NCI-H2196 (cell line): ENCODE measurements at regions not wholly inside any gene's neighbourhood (a gene's known extent, or its start where the extent isn't known, plus 50 kb on each side); places are given as distances from the start of the nearest gene placed in this dataset.

Experiments used
- DNase-seq: peaks from one replicate; lab custom pipeline; 2025; ENCODE audit not compliant: unreplicated experiment; lab: John Stamatoyannopoulos, UW

- no peak for DNase-seq
These were observed 210.8 kb downstream of the HNMT start for GRCh38 chr2:138175066-138175465.

- no peak for DNase-seq
These were observed 212.7 kb downstream of the HNMT start for GRCh38 chr2:138176862-138177439.

GRCh38 chr2:138177693-138178092 lies 213.4 kb downstream of the HNMT start:
- peak; percentile 5 for DNase-seq

- no peak for DNase-seq
These were observed 216.6 kb downstream of the HNMT start for GRCh38 chr2:138180692-138181386.

- no peak for DNase-seq
These were observed 218.1 kb downstream of the HNMT start for GRCh38 chr2:138182250-138182936.

GRCh38 chr2:138182937-138183312 lies 218.7 kb downstream of the HNMT start:
- DNase-seq = no peak

- DNase-seq = no peak
These were observed 219.4 kb downstream of the HNMT start for GRCh38 chr2:138183705-138184104.

- DNase-seq = no peak
These were observed 220.2 kb downstream of the HNMT start for GRCh38 chr2:138184428-138184827.

- no peak for DNase-seq
These were observed 221.6 kb downstream of the HNMT start for GRCh38 chr2:138185827-138186226.

- no peak for DNase-seq
These were observed 222.9 kb downstream of the HNMT start for GRCh38 chr2:138187221-138187620.

GRCh38 chr2:138190999-138191398 lies 226.7 kb downstream of the HNMT start:
- DNase-seq = no peak

- no peak for DNase-seq
These were observed 229.3 kb downstream of the HNMT start for GRCh38 chr2:138193416-138194213.

GRCh38 chr2:138201286-138201685 lies 237.0 kb downstream of the HNMT start:
- DNase-seq = no peak

GRCh38 chr2:138202762-138203161 lies 238.5 kb downstream of the HNMT start:
- no peak for DNase-seq

- no peak for DNase-seq
These were observed 241.0 kb downstream of the HNMT start for GRCh38 chr2:138205281-138205680.

GRCh38 chr2:138207074-138207930 lies 243.0 kb downstream of the HNMT start:
- no peak for DNase-seq

GRCh38 chr2:138209009-138209408 lies 244.7 kb downstream of the HNMT start:
- DNase-seq = no peak

GRCh38 chr2:138210487-138210886 lies 246.2 kb downstream of the HNMT start:
- no peak for DNase-seq

GRCh38 chr2:138212434-138212833 lies 248.2 kb downstream of the HNMT start:
- no peak for DNase-seq

- DNase-seq = no peak
These were observed 248.8 kb downstream of the HNMT start for GRCh38 chr2:138213084-138213483.

GRCh38 chr2:138213624-138214023 lies 249.4 kb downstream of the HNMT start:
- DNase-seq = no peak
